ENCODE measurements at regions not wholly inside any gene's neighbourhood (a gene's known extent, or its start where the extent isn't known, plus 50 kb on each side); places are given as distances from the start of the nearest gene placed in this dataset.
"Not testable (repeated sequence)": the region's sequence is repeated elsewhere in the genome, so short reads cannot be mapped to it uniquely, and the experiment has no call there.

GRCh38 chr4:92021203-92021602, 282.6 kb upstream of the GRID2 start:
- no peaks in the 10 kb centered on the region for H3K36me3 ChIP-seq (replicated peaks in 1 of 2; ENCODE audit: insufficient read depth in 1 of 2, low read depth in 2 of 2)
- intact Hi-C loops (cut with DNase I) = no loop called here
- H3K27me3 ChIP-seq = no peaks in the 10 kb centered on the region
- no peak overlapping the region for H3K4me3 ChIP-seq
- H3K9me3 ChIP-seq = no peaks in the 10 kb centered on the region
- peak overlapping the region in 2 of 4 donors; percentile 44 to 48 for H3K27ac ChIP-seq
- WGBS, 2 donors = 22 to 33% methylated on average over 1 of the region's 1 CpG
- TF ChIP-seq POLR2A (IDR thresholded peaks at IDR 0.05) (no peak), CTCF (IDR thresholded peaks at IDR 0.05) (no peak)
- peaks cover 4% of the 10 kb centered on the region for H3K4me1 ChIP-seq
- DNase-seq = no peak
- ATAC-seq = peak; percentile 73

- WGBS, 2 donors = 23 to 33% methylated on average over 2 of the region's 2 CpGs
- H3K27me3 ChIP-seq = no peaks in the 10 kb centered on the region
- no peak overlapping the region for H3K4me3 ChIP-seq
- ATAC-seq (peak; percentile 89), DNase-seq (peak; percentile 21 to 54 (median 44))
- no peaks in the 10 kb centered on the region for H3K36me3 ChIP-seq (replicated peaks in 1 of 2; ENCODE audit: insufficient read depth in 1 of 2, low read depth in 2 of 2)
- TF ChIP-seq CTCF (IDR thresholded peaks at IDR 0.05) = no peak
- no peak for TF ChIP-seq POLR2A (IDR thresholded peaks at IDR 0.05)
- intact Hi-C loops (cut with DNase I) = no loop called here
- H3K27ac ChIP-seq = peak overlapping the region in 2 of 4 donors; percentile 44 to 48
- peaks cover 4% of the 10 kb centered on the region for H3K4me1 ChIP-seq
- H3K9me3 ChIP-seq = no peaks in the 10 kb centered on the region
Measured at GRCh38 chr4:92021788-92022187, 282.0 kb upstream of the GRID2 start.

GRCh38 chr4:92028830-92029229, 274.9 kb upstream of the GRID2 start:
- H3K27me3 ChIP-seq; DNase-seq; ATAC-seq; H3K4me1 ChIP-seq; H3K4me3 ChIP-seq; intact Hi-C loops (cut with DNase I); H3K27ac ChIP-seq; H3K36me3 ChIP-seq (replicated peaks in 1 of 2; ENCODE audit: insufficient read depth in 1 of 2, low read depth in 2 of 2); H3K9me3 ChIP-seq: not testable (repeated sequence)
- WGBS, 2 donors = 94 to 95% methylated on average over 6 of the region's 6 CpGs

- Histone ChIP-seq H3K36me3 (replicated peaks in 1 of 2; ENCODE audit: insufficient read depth in 1 of 2, low read depth in 2 of 2) (no peaks in the 10 kb centered on the region), H3K9me3 (no peaks in the 10 kb centered on the region), H3K4me3 (no peak overlapping the region), H3K4me1 (peaks cover 7% of the 10 kb centered on the region), H3K27ac (peak overlapping the region in 3 of 4 donors; percentile 27 to 72 (median 53)), H3K27me3 (no peaks in the 10 kb centered on the region)
- TF ChIP-seq CTCF (IDR thresholded peaks at IDR 0.05) (no peak), POLR2A (IDR thresholded peaks at IDR 0.05) (no peak)
- DNase-seq (peak; percentile 38 to 63 (median 44)), ATAC-seq (peak; percentile 56)
- intact Hi-C loops (cut with DNase I) = no loop called here
- 24 to 35% methylated on average over 2 of the region's 2 CpGs for WGBS, 2 donors
Measured at GRCh38 chr4:92031825-92032224, 271.9 kb upstream of the GRID2 start.

GRCh38 chr4:92035666-92036065, 268.1 kb upstream of the GRID2 start:
- WGBS, 2 donors = 82 to 86% methylated on average over 3 of the region's 3 CpGs
- no peaks in the 10 kb centered on the region for H3K36me3 ChIP-seq (replicated peaks in 1 of 2; ENCODE audit: insufficient read depth in 1 of 2, low read depth in 2 of 2)
- H3K4me1 ChIP-seq = peaks cover 7% of the 10 kb centered on the region
- ATAC-seq = no peak
- intact Hi-C loops (cut with DNase I) = no loop called here
- no peaks in the 10 kb centered on the region for H3K9me3 ChIP-seq
- no peak overlapping the region for H3K27ac ChIP-seq
- DNase-seq = no peak
- H3K4me3 ChIP-seq = no peak overlapping the region
- no peaks in the 10 kb centered on the region for H3K27me3 ChIP-seq
- TF ChIP-seq POLR2A (IDR thresholded peaks at IDR 0.05) (no peak), CTCF (IDR thresholded peaks at IDR 0.05) (no peak)

Data from body of pancreas (tissue), 4 donors.